Daoy (cell line): ENCODE measurements at regions not wholly inside any gene's neighbourhood (a gene's known extent, or its start where the extent isn't known, plus 50 kb on each side); places are given as distances from the start of the nearest gene placed in this dataset.
A peak's percentile ranks its signal among the peaks of the same experiment; 100 is the strongest.

Experiments used
- DNase-seq: peaks from one replicate; pipeline ENCODE4 v3.0.0-alpha.2; 2015; ENCODE audit warnings: low read depth

DNA sequence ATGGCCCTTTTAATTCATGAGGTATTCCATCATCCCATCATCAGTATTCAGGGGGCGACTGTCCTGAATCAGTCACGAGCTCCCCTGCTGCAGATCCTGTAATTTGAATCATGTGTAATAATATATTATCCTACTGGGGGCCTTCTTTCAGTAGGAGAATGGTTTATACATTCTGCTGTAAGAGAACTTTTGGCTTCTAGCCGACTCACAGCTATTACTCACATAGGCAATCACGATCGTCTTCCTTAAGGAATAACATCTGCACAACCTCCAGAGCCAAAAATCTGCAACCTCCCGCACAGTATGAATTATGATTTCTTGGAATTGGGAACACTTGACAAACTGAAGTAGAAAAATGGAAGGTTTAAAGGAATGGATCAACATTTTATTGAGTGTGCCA, 343.0 kb downstream of the USP25 start:
- DNase-seq = no peak

DNA sequence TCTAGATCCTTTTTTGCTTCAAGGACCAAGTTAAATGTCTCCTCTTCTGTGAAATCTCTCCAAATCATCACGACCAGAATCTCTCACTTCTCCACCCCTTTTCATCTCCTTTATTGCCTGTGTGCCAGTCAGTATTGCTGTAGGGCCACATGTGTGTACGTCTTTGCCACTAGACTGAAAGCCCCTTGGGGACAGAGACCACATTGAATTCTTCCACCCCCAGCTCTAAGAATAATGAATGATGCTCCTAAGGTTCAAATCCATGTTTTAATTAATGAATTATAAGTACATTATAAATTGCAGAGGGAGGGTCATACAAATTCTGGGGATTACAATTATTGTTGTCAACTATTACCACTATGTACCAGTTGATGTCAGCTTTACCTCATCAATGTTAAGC, 343.8 kb downstream of the USP25 start:
- no peak for DNase-seq

DNA sequence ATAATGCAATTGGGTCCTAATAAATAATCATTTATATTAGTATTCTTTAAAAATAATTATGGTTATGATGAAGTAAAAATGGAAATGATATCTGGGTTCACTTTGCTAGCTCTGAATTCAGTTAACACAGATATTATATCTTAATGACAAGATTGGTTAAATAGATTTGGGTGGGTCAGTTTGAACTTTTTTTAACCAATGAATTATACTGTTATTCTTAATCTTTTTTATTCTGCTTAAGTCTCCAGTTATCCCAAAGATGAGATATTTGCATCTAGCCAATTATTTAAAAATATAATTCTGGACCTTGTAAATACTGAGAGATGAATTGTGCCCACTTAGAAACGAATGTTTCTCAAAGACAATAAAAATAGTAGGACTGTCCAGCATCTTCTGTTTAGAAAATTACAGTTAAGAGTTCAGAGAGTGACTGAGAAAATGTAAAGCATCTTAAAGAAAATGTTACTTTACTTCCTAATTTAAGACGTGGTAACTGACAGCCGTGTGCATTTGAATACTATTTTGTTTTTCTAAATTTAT, 345.2 kb downstream of the USP25 start:
- no peak for DNase-seq

DNA sequence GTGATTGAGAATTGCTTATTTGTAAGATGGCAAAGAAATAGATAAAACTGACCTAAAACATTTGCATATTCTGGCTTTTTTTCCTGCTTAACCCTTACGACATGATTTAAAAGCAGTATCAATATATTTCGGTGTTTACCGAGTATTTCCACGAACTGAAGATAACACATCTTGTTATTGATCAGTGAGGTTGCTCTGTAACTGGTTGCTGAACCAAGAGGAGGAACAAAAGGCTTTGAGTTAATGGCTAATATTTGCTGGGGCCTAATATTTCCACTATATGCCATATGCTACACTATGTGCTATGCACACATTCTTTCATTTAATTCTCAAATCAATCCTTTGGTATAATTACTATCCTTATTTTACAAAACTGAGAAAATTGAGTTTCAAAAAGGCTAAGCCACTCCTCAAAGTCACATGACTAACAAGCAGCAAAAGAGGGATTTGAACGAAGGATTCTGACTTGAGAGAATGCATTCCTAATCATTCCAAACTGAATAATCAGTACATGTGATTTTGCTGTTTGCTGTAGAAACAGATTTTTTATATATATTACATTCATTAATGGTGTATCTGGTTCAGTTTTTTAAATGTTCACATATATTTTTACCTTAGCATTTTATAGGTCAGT, 346.0 kb downstream of the USP25 start:
- DNase-seq = no peak

DNA sequence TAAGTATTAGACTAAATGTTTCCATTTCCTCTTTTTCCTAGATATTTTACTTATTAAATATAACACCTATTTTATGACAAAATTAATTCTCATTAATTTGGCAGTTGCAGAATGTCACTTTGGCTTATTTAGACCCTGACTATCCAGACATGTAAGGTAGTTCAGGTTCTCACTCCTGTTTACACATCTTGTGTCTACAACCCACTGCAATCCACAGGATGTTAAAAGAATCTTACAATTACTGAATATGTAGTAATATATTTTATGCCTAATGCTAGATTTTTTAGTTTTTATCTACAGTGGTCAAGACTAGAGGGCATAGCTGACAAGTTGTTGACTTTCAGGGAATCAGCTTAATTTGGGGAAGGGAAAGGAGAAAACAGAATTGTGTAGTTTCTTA, 346.7 kb downstream of the USP25 start:
- DNase-seq = no peak

DNA sequence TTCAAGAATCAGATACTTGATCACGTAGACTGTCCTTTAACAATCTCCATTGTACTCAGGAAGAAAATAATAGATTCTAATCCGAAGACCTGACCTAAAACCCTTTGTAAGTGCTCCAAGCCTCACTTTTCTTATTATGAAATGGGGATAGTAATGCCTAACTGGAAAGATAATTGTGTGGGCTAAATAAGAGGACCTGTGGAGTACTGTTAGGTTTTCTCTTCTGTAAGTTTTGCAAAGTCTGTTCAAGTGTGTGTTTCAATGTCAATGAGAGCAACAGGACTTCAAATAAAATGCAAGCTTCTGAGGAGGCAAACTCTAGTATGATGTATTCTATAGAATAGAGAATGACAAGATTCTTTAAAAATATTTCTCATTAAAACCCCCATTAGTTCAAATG, 348.6 kb downstream of the USP25 start:
- DNase-seq = no peak

DNA sequence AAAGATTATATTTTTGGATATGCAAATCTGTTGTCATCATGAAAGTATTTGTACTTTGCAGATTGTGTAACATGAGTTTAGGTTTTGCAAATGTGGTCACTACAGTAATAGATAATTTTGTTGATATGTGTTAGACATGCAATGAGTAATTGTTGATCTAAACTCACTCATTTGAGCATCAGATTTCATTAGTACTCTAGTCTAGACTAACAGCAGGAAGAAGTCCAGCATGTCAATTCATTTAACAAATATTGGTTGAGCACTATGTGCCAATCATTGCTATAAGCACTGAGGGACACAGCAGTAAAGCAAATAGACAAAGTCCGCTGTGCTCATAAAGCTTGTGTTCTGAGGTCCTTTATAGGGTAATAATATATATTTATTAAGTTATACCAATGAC, 350.0 kb downstream of the USP25 start:
- DNase-seq = no peak

DNA sequence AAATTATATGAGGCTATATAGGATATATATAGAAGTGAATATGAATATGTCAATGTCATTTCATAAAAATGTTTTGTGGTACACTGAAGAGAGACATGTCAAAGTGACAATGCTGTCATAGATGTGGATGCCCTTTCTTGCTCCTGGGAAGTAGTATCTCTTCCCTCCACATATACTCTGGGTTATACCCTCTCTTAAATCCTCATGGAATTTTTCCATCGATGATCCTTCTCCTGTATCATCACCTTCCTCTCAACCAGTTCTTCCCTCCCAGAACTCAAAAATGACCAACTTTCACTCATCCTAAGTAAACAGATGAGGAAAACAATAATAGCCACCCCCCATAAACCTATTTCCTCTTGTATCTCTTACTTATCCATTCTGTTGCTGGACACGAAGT, 351.5 kb downstream of the USP25 start:
- DNase-seq = no peak

DNA sequence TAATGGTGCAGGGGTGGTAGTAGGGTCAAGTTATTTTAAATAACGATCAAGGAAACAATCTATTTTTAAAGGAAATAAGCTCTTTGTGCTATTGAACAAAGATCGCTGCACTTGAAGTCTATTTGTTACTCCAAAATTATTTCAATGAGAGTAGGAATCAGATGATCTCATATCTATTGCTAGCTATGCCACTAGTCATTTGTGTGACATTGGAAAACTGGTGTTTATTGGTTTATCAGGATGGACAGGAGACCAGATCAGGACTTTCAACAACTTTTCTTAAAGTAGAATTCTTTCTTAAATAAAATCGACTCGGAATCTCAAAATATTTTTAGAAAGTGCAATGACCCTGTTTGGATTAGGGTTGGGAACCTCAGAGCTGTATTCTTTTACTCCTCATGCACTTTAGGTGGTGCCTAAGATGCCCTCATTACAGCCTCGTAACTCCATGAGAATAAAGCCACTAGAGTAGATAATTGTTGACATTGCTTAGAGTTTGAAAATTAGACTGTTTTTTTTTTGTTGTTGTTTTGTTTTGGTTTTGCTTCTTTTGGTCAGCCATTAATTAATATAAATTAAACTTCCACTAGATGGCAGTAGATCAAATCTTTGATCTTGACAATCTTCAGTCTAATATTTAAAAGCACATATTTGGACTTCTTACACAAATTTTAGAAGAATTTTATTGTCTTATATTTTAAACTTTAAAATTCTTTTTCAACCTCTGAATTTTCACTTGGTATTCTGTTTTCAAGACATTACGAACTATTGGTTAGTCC, 352.4 kb downstream of the USP25 start:
- DNase-seq = no peak

DNA sequence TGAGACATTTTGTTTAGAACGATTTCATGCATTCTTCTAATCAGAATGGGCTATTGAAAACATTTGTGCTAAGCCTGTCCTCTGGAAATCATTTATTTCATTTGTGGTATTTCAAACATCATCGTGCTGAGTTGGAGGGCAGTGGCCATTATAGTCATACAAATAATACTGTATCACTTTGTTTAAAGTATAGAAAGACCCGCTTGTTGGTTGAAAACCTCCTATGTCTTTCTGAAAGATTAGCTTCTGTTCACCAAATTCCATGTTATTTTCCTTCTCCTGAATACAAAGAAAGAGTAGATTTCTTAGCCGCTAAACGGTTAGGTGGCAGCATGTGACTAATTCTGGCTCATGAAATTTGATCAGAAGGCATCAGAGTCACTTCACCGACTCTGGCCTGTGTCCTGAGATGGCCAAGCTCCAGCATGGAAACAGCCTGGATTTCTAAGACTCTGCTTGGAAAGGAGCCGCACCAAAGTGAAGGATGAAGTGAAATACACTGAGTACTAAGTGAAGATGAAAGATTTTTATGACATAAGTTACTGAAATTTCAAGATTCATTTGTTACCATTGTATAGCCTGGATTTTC, 355.1 kb downstream of the USP25 start:
- peak; percentile 35 for DNase-seq

DNA sequence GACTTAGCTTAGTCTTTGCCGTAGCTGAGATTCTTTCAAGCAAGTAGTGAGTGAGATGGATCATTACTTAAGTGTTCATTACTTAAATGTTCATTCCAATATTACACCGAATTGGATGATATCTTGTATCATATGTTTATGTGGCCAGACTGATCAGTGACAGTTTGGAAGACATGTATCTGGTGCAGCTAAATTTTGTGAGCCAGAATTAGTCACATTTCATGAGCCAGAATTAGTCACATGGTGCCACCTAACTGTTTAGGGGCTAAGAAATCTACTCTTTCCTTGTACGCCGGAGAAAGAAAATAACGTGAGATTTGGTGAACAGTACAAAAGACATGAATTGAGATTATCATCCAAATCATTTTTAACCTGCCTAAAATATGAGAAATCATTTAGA, 355.6 kb downstream of the USP25 start:
- peak; percentile 13 for DNase-seq

DNA sequence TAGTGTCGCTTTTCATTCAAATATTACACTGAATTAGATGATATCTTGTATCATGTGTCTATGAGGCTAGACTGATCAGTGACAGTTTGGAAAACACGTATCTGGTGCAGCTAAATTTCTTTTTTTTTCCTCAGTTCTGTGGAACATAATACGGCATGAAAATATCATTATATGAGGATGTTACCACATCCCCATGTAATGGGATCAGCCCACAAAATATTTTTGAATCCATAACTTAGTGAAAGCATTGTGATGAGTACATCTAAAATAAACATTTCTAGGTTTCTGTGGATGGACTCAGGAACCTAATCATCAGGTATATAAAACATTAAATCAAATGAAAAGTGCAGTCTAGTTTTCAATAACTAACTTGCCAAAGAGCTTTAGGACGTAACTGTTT, 356.3 kb downstream of the USP25 start:
- no peak for DNase-seq

DNA sequence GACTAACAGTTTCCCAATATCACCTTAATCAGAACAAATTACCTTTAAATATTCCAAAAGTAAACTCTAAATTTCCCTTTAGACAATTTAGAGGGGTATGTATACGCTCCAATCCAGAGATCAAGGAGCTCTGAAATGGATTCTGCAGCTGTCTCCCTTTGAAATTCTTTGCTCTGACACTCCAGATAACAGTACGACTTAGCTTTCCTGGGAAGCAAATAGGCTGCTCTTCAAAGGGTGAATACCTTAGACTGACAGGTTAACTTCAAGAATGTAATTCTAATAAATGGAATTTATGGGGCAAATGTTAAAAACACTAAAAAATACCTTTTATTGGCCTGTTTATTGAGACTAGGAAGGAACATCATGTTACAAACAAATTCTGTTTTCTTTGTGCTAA, 357.2 kb downstream of the USP25 start:
- no peak for DNase-seq

DNA sequence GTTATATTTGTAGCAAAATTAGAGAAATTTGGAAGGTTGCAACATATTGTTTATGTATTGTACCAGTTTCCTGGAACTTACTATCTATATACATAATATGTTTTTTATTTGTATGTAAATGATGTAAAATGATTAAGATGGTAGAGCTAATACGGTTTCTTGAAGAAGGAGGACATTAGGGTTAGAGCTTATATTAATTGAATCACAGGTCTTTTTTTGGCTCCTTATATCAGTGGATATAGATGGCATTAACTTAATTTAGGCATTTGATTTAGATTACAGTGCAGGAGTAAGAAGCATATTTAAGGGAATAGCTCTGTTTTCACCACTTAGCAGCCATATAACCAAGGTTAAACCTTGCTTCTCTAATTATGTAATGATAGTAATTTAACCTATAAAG, 357.7 kb downstream of the USP25 start:
- no peak for DNase-seq

DNA sequence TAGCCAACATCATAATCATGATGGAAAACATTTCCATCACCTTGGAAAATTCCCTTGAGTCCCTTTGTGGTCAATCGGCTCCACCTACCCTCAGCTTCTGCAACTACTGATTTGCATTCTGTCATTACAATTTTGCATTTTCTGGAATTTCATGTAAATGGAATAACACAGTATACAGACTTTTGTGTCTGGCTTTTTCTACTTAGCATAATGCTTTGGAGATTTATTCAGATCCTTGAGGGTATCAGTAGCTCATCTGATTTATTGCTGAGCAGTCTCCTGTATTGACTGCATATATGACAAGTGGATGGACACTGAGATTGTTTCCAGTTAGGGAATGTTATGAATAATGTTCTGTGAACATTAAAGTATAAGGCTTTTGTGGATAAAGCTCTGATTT, 358.3 kb downstream of the USP25 start:
- no peak for DNase-seq

DNA sequence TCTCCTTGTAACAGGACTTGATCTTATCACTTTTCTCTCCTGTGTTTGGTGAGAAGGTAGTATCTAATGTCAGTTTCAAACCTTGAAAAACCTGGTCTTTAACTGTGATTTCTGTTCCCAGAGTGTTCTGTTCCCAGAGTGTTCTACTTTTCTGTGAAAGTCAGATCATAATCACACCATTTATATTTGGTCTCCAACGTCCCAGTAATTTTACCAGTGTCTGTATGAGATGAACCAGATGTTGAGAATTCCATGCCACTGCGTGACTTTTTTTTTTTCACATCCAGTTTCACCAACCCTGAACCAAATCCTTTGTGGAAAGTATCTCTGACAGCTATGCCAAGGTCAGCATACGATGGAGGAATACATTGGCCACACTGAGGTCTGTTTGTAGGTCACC, 365.2 kb downstream of the USP25 start:
- no peak for DNase-seq

DNA sequence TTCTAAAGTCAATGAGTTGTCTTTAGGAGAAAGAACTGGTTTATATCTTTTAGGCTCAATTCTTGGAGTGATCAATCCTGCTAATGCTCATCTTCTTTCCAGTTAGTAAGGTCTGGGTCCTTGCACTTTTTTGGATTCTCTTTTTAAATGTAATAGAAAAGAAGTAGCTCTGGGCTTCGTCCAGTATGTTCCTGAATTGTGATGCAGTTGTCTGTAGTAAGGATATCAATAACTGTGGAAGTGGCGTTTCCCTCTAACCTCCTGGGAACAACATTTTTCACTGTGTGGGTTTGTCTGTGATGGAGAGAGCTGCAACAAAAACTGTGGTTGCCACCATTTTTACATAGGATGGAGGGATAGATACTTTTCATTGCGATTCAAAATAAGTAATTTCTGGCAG, 367.2 kb downstream of the USP25 start:
- no peak for DNase-seq

DNA sequence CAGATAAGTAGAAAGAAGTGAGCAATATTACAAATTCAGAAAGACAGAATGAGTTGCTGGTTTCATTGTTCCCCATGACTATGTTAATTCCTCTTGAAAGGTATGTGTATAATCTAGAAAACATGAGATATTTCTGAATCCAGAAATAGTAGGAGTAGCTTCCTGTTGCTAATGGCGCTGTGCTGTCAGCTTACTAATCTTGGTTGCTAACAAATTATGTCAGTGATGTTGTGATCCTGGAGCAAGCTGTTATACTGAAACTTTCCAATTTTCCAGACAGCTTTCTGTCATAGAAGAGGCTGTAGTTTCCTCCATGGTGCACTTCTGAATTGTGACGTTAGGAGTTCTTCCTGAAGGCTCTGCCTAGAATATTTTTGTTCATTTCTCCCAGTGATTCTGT, 372.3 kb downstream of the USP25 start:
- DNase-seq = no peak

DNA sequence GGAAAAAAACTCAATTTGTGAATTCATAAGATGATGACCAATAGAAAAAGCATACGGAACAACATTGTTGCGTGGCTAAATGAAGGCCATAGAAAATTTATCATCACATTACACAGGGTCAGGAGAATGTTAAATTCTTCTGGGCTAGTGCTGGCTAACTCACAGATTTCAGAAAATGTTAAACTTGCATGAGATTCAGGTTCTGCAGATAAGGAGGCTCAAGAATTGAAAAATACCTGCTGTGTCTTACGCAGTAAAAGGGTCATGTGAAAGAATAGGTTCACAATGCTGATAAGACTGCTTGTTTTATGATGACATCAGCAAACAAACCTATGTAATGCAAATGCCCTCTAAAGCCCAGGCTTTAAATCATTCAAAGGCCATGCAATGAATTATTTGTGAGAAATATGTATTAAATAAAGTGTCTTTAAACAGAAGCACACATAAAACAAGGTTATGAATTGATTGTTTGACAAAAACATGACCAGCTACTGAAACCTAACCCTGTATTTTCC, 378.8 kb downstream of the USP25 start:
- no peak for DNase-seq

DNA sequence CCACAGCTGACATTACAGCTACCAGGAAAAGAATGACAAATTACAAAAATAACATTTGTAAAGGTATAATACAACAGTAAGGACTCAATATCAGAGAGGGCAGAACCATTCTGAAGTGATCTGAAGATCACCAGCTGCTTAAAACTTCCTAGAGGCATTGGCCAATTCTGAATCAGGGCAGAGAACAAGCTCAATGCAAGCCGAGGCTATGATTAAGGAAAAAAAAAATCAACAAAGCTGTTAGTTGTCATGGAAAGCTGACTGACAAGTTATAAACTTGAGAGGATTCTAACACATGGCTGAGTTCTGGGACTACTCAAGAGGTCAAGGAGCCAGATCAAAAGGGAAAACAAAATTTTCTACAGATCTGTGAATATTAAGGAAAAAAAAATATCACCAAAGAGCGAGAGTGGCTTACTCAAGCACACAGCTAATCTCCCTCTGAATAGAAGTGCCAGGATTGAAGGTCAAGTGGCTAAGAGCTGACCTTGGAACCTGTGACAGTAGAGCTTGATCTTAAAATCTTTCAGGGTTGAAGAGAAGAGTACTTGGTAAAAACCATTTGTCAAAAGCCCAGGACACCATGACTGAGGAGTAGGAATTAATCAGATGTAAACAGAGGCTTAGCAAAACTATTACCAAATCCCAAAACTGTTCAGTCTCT, 383.4 kb downstream of the USP25 start:
- no peak for DNase-seq

DNA sequence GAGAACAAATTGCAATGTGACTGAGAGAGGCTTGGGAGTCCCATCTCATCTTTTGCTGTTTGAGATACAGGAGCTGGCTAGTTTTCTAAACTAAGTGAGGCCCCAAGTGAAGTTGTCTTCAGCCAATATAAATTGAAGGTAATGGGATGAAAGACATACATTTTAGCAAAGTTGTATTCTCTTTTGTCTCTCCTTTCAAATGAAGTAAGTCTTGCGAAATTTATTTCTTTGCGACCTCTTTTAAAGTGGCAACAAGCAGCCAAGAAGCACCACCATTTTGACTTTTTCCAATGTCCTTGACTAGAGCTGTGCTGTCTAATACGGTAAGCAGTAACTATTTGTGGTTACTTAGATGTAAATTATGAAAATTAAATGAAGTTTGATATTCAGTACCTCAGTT, 385.7 kb downstream of the USP25 start:
- no peak for DNase-seq

DNA sequence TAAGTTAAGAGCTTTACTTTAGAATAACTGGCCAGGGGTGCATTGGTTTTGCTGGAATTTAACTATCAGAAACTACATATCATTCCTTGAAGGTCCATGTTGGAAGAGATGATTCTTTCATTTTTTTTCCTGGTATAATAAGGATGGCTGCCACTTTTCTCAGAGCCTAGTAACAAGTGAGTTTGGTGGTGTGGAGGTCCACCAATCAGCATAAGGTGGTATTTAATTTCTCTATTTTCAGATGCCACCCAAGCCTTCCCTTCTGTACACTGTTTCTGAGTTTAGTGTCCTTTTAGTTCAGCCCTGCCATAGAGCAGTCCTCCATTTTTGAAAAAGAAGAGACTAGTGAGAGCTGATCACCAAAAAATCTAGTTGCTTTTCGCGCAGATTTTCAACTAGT, 386.3 kb downstream of the USP25 start:
- no peak for DNase-seq
